ENCODE measurements at regions not wholly inside any gene's neighbourhood (a gene's known extent, or its start where the extent isn't known, plus 50 kb on each side); places are given as distances from the start of the nearest gene placed in this dataset.

DNA sequence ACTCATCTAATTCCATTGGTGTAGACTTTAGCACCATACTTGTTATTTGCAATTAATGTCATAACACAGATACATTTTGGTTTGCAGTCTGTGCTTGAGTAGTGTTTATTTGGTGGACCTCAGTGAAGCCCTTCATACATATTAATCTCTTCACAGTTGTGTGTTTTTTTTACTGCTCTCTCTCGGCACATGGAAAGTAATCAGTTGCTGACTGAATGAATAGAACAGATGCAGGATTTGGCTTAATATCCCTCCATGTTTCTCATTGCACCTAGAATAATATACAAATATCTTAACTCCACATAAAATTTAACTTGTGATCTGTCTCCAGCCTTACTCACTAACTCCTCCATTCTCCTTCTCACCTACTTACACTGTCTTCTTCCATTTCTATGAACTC lies 319.1 kb downstream of the DMRT2 start:
- no peaks in the 10 kb centered on the region for H3K27me3 ChIP-seq (ENCODE audit: control insufficient read depth in 5 of 5, insufficient read depth in 4 of 5, low read length in 5 of 5)
- H3K4me1 ChIP-seq (ENCODE audit: control insufficient read depth in 5 of 5, insufficient read depth in 5 of 5, low read length in 5 of 5): peaks cover 0 to 7% (median 4%) of the 10 kb centered on the region in 5 donors
- no peak overlapping the region for H3K4me3 ChIP-seq (ENCODE audit: low read depth in 1 of 5, low read length in 5 of 5)
- H3K9me3 ChIP-seq (ENCODE audit: control insufficient read depth in 5 of 5, low read length in 5 of 5): no peaks in the 10 kb centered on the region
- H3K9ac ChIP-seq (ENCODE audit: low read length in 5 of 5): no peak overlapping the region
- H3K27ac ChIP-seq (ENCODE audit: low read depth, low read length): no peak overlapping the region
- peaks cover 0 to 20% (median 0%) of the 10 kb centered on the region in 5 donors for H3K36me3 ChIP-seq (ENCODE audit: control insufficient read depth in 5 of 5, insufficient read depth in 5 of 5, low read length in 5 of 5)

DNA sequence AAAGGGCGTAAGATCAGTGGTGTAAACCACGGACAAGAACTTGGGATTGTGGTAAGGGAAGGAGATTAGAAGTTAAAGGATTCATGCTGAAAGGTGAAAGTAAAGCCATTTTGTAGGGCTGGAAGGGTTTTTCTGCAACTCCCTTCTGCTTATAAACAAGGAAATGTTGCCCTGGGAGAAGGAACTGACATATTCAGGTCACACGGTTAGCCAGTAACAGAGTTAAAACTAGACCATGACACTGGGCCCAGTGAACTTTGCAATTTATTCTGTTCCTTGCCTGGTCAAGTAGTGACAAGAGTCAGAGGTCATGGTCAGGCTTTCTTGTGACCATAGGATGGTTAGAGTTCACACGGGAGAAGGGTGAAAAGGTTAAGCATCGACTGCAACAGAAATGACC lies 323.3 kb downstream of the DMRT2 start:
- Histone ChIP-seq H3K9me3 (ENCODE audit: control insufficient read depth in 5 of 5, low read length in 5 of 5) (no peaks in the 10 kb centered on the region), H3K27me3 (ENCODE audit: control insufficient read depth in 5 of 5, insufficient read depth in 4 of 5, low read length in 5 of 5) (no peaks in the 10 kb centered on the region)

DNA sequence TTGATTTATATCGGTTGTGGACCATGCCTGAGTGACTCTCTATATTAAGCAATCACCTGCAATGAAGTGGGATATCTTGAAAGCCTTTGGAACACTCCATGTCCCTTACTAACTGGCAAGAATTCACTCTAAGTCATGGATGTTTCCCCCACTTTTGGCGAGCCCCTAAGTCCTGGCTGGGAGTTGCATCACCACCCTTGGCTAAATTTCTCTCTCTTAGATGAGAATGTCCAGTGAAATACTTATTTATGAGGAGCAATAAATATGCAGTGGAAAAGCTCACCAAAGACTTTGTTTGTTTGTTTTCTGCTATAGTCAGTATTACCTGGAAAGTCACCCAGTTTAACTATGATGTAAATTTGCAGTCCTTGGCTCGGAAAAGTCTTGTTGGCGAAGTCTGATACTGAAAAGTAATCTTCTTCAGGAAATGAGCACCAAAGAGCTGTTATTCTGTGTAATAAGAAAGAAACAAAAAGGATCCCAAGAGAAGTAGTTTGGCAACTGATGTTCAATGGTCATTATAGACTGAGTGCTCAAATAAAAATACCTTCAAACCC lies 333.8 kb downstream of the DMRT2 start:
- Histone ChIP-seq H3K9ac (ENCODE audit: low read length in 5 of 5) (no peak overlapping the region), H3K9me3 (ENCODE audit: control insufficient read depth in 5 of 5, low read length in 5 of 5) (no peaks in the 10 kb centered on the region), H3K4me1 (ENCODE audit: control insufficient read depth in 5 of 5, insufficient read depth in 5 of 5, low read length in 5 of 5) (peaks cover 0 to 18% (median 13%) of the 10 kb centered on the region in 5 donors), H3K27me3 (ENCODE audit: control insufficient read depth in 5 of 5, insufficient read depth in 4 of 5, low read length in 5 of 5) (no peaks in the 10 kb centered on the region), H3K27ac (ENCODE audit: low read depth, low read length) (no peak overlapping the region), H3K36me3 (ENCODE audit: control insufficient read depth in 5 of 5, insufficient read depth in 5 of 5, low read length in 5 of 5) (peaks cover 0 to 5% (median 0%) of the 10 kb centered on the region in 5 donors), H3K4me3 (ENCODE audit: low read depth in 1 of 5, low read length in 5 of 5) (no peak overlapping the region)

More for the DNA sequence above, 323.3 kb downstream of the DMRT2 start:
- H3K4me3 ChIP-seq (ENCODE audit: low read depth in 1 of 5, low read length in 5 of 5): no peak overlapping the region
- H3K9ac ChIP-seq (ENCODE audit: low read length in 5 of 5): no peak overlapping the region
- no peak overlapping the region for H3K27ac ChIP-seq (ENCODE audit: low read depth, low read length)
- peaks cover 0 to 14% (median 0%) of the 10 kb centered on the region in 5 donors for H3K36me3 ChIP-seq (ENCODE audit: control insufficient read depth in 5 of 5, insufficient read depth in 5 of 5, low read length in 5 of 5)
- H3K4me1 ChIP-seq (ENCODE audit: control insufficient read depth in 5 of 5, insufficient read depth in 5 of 5, low read length in 5 of 5): peaks cover 0 to 14% (median 4%) of the 10 kb centered on the region in 5 donors

DNA sequence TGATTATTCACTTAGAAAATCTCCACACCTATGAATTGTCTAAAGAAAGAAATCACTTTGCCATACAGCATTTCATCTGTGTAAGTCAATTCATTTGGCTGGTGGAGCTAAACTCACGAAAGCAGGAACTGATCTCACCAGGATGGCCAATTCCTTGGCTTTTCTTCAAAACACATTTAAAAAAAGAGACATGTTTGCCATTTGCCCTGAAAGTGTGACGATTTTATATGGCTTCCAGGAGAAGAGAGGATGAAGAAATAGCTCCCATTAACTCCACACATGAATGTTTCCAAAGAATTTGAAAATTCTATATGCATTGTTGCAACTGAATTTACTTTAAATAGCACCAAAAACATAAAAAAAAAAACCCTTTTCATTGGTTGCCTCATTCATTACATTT lies 334.7 kb downstream of the DMRT2 start:
- Histone ChIP-seq H3K4me3 (ENCODE audit: low read depth in 1 of 5, low read length in 5 of 5) (no peak overlapping the region), H3K9ac (ENCODE audit: low read length in 5 of 5) (no peak overlapping the region), H3K9me3 (ENCODE audit: control insufficient read depth in 5 of 5, low read length in 5 of 5) (no peaks in the 10 kb centered on the region), H3K36me3 (ENCODE audit: control insufficient read depth in 5 of 5, insufficient read depth in 5 of 5, low read length in 5 of 5) (peaks cover 0 to 5% (median 0%) of the 10 kb centered on the region in 5 donors), H3K27me3 (ENCODE audit: control insufficient read depth in 5 of 5, insufficient read depth in 4 of 5, low read length in 5 of 5) (no peaks in the 10 kb centered on the region), H3K27ac (ENCODE audit: low read depth, low read length) (no peak overlapping the region), H3K4me1 (ENCODE audit: control insufficient read depth in 5 of 5, insufficient read depth in 5 of 5, low read length in 5 of 5) (peaks cover 0 to 18% (median 13%) of the 10 kb centered on the region in 5 donors)

DNA sequence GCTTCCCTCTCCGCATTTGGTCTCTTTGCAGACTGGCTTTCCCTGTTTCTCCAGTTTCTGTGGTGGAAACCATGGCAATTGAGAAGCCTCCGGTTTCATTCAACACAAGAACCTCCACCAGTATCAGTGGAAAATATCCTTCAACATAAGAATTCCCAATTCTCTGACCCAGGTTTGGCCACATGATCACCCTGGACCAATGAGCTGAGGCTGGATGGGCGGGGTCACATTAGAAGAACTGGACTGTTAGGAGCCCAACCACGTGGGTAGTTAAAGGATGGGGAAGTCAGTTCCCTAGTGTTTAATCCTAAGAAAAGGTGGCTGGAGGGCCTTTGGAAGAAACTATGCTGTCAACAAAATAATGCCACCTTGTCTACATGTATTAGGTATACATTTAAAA lies 336.3 kb downstream of the DMRT2 start:
- H3K27ac ChIP-seq (ENCODE audit: low read depth, low read length): no peak overlapping the region

DNA sequence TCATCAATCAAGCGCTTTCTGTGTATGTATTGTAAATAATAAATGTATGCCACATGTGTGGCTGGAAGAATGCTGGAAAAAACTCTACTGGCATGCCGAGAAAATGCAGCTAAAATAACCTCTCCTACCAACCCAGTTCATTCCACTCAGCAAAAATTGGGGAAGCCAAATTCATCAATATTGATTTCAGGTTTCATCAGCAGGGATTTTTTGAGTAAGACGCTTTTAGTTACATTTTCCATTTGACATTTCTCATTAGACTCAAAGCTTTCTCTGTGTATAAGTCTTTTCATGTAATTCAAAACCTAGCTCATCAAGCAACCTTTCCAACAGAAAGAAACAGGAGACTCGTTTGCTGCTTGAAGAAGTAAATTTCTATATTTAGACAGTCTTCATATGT lies 338.1 kb downstream of the DMRT2 start:
- H3K27ac ChIP-seq (ENCODE audit: low read depth, low read length): no peak overlapping the region
- H3K36me3 ChIP-seq (ENCODE audit: control insufficient read depth in 5 of 5, insufficient read depth in 5 of 5, low read length in 5 of 5): no peaks in the 10 kb centered on the region
- no peak overlapping the region for H3K4me3 ChIP-seq (ENCODE audit: low read depth in 1 of 5, low read length in 5 of 5)
- no peak overlapping the region for H3K9ac ChIP-seq (ENCODE audit: low read length in 5 of 5)
- H3K27me3 ChIP-seq (ENCODE audit: control insufficient read depth in 5 of 5, insufficient read depth in 4 of 5, low read length in 5 of 5): no peaks in the 10 kb centered on the region
- H3K9me3 ChIP-seq (ENCODE audit: control insufficient read depth in 5 of 5, low read length in 5 of 5): no peaks in the 10 kb centered on the region
- peaks cover 0 to 18% (median 13%) of the 10 kb centered on the region in 5 donors for H3K4me1 ChIP-seq (ENCODE audit: control insufficient read depth in 5 of 5, insufficient read depth in 5 of 5, low read length in 5 of 5)

More for the DNA sequence above, 336.3 kb downstream of the DMRT2 start:
- H3K9ac ChIP-seq (ENCODE audit: low read length in 5 of 5): no peak overlapping the region
- no peak overlapping the region for H3K4me3 ChIP-seq (ENCODE audit: low read depth in 1 of 5, low read length in 5 of 5)
- H3K36me3 ChIP-seq (ENCODE audit: control insufficient read depth in 5 of 5, insufficient read depth in 5 of 5, low read length in 5 of 5): peaks cover 0 to 4% (median 0%) of the 10 kb centered on the region in 5 donors
- H3K4me1 ChIP-seq (ENCODE audit: control insufficient read depth in 5 of 5, insufficient read depth in 5 of 5, low read length in 5 of 5): peaks cover 0 to 18% (median 13%) of the 10 kb centered on the region in 5 donors
- no peaks in the 10 kb centered on the region for H3K9me3 ChIP-seq (ENCODE audit: control insufficient read depth in 5 of 5, low read length in 5 of 5)
- H3K27me3 ChIP-seq (ENCODE audit: control insufficient read depth in 5 of 5, insufficient read depth in 4 of 5, low read length in 5 of 5): no peaks in the 10 kb centered on the region

DNA sequence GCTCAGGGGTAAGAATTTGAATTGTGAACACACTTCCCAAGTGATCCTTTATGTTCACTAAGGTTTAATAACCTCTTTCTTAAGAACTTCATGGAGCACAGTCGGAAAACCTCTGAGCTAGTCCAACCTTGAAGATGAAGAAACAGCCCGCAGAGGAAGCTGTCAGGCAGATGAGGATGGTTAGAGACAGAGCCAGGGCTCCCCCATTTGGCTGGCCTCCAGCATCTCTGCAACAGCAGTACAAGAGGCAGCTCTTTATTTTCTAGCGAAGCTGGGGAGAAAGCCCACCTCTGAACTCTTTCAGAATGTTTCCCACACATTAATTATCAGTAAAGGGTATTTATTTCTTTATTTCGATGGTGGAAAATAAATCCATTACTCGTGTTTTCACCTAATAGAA lies 350.8 kb downstream of the DMRT2 start:
- Histone ChIP-seq H3K36me3 (ENCODE audit: control insufficient read depth in 5 of 5, insufficient read depth in 5 of 5, low read length in 5 of 5) (no peaks in the 10 kb centered on the region), H3K9ac (ENCODE audit: low read length in 5 of 5) (no peak overlapping the region), H3K27me3 (ENCODE audit: control insufficient read depth in 5 of 5, insufficient read depth in 4 of 5, low read length in 5 of 5) (no peaks in the 10 kb centered on the region), H3K9me3 (ENCODE audit: control insufficient read depth in 5 of 5, low read length in 5 of 5) (no peaks in the 10 kb centered on the region), H3K4me3 (ENCODE audit: low read depth in 1 of 5, low read length in 5 of 5) (no peak overlapping the region), H3K27ac (ENCODE audit: low read depth, low read length) (no peak overlapping the region), H3K4me1 (ENCODE audit: control insufficient read depth in 5 of 5, insufficient read depth in 5 of 5, low read length in 5 of 5) (peaks cover 0 to 6% (median 0%) of the 10 kb centered on the region in 5 donors)

DNA sequence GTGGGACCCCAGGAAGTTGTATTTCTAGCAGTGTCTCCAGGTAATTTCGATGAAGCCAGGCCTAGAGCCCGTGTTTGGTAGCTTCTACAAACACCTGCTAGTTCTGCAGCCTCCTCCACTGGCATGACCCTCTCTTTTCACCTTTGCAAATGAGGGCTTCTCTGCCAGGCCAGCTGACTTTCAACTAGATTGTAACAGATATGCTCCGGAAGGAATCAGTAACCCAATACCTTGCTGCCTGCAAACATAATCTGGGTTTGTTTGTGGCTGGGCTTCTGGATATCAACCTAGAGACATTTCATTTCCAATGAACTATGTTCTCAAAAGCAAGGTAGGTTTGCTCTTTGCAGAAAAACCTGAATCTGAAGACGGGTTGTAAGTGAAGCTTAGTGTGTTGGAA lies 354.8 kb downstream of the DMRT2 start:
- H3K9ac ChIP-seq (ENCODE audit: low read length in 5 of 5): no peak overlapping the region
- no peak overlapping the region for H3K27ac ChIP-seq (ENCODE audit: low read depth, low read length)
- H3K36me3 ChIP-seq (ENCODE audit: control insufficient read depth in 5 of 5, insufficient read depth in 5 of 5, low read length in 5 of 5): no peaks in the 10 kb centered on the region
- H3K27me3 ChIP-seq (ENCODE audit: control insufficient read depth in 5 of 5, insufficient read depth in 4 of 5, low read length in 5 of 5): no peaks in the 10 kb centered on the region
- peaks cover 0 to 6% (median 0%) of the 10 kb centered on the region in 5 donors for H3K4me1 ChIP-seq (ENCODE audit: control insufficient read depth in 5 of 5, insufficient read depth in 5 of 5, low read length in 5 of 5)
- H3K4me3 ChIP-seq (ENCODE audit: low read depth in 1 of 5, low read length in 5 of 5): no peak overlapping the region
- no peaks in the 10 kb centered on the region for H3K9me3 ChIP-seq (ENCODE audit: control insufficient read depth in 5 of 5, low read length in 5 of 5)

DNA sequence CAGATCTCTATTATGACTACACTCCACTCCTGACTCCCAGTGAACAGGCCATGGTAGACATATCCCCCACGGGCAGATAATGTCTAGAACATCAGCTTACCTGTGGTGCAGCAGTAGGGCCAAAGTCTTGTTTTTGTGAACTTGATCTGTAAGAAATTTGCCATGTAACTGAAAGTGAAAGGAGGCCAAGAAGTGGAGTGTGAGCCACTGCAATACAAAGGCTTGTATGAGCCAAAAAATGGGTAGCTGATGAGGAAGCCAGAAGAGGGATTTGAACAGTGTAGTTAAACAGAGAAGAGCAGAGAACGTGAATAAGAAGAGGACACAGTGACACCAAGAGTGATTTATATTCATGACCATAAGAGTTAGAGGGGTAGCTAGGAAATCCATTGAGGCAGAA lies 361.7 kb downstream of the DMRT2 start:
- peaks cover 0 to 12% (median 6%) of the 10 kb centered on the region in 5 donors for H3K4me1 ChIP-seq (ENCODE audit: control insufficient read depth in 5 of 5, insufficient read depth in 5 of 5, low read length in 5 of 5)
- no peak overlapping the region for H3K4me3 ChIP-seq (ENCODE audit: low read depth in 1 of 5, low read length in 5 of 5)
- no peak overlapping the region for H3K27ac ChIP-seq (ENCODE audit: low read depth, low read length)
- H3K27me3 ChIP-seq (ENCODE audit: control insufficient read depth in 5 of 5, insufficient read depth in 4 of 5, low read length in 5 of 5): no peaks in the 10 kb centered on the region
- H3K9ac ChIP-seq (ENCODE audit: low read length in 5 of 5): no peak overlapping the region
- H3K36me3 ChIP-seq (ENCODE audit: control insufficient read depth in 5 of 5, insufficient read depth in 5 of 5, low read length in 5 of 5): no peaks in the 10 kb centered on the region
- no peaks in the 10 kb centered on the region for H3K9me3 ChIP-seq (ENCODE audit: control insufficient read depth in 5 of 5, low read length in 5 of 5)

DNA sequence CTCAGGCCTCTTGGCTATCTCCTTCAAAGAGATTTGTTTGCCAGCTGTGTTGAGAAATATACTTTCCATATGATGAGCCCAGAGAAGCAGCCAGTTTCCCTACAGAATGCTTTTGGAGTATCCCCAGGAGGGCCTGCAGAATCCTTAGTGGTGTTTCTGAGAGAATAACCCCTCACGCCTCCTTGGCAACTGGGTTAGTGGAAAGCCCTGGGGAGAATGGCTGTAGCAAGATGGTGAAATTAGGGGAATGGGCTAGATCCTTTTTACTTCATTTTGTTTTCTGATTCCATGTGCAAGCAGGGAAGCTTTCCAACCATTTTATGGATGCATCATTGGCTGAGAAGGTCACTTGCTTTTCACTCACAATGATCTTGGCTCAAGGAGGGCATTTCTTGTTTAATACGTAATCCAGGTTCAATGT lies 364.6 kb downstream of the DMRT2 start:
- Histone ChIP-seq H3K9me3 (ENCODE audit: control insufficient read depth in 5 of 5, low read length in 5 of 5) (no peaks in the 10 kb centered on the region), H3K27ac (ENCODE audit: low read depth, low read length) (no peak overlapping the region), H3K4me1 (ENCODE audit: control insufficient read depth in 5 of 5, insufficient read depth in 5 of 5, low read length in 5 of 5) (peaks cover 0 to 30% (median 6%) of the 10 kb centered on the region in 5 donors), H3K4me3 (ENCODE audit: low read depth in 1 of 5, low read length in 5 of 5) (no peak overlapping the region), H3K27me3 (ENCODE audit: control insufficient read depth in 5 of 5, insufficient read depth in 4 of 5, low read length in 5 of 5) (no peaks in the 10 kb centered on the region), H3K9ac (ENCODE audit: low read length in 5 of 5) (no peak overlapping the region), H3K36me3 (ENCODE audit: control insufficient read depth in 5 of 5, insufficient read depth in 5 of 5, low read length in 5 of 5) (no peaks in the 10 kb centered on the region)
